Fibroblast of lung (primary cell): ENCODE measurements at regions not wholly inside any gene's neighbourhood (a gene's known extent, or its start where the extent isn't known, plus 50 kb on each side); places are given as distances from the start of the nearest gene placed in this dataset.

Source experiments
- CTCF ChIP-seq, 2 donors: IDR thresholded peaks in 1 of 2; conservative IDR thresholded peaks in 1 of 2; 1 replicate in 1 of 2; 2 replicates in 1 of 2; pipeline ENCODE4 v1.5.1; 2011 to 2012; ENCODE audit warnings: low read length in 2 of 2, control low read depth in 1 of 2, inconsistent platforms in 1 of 2, low read depth in 1 of 2, mild to moderate bottlenecking in 1 of 2
- EZH2 ChIP-seq: IDR thresholded peaks from 2 replicates; pipeline ENCODE4 v1.5.1; 2012; ENCODE audit warnings: low read length, control low read depth, mild to moderate bottlenecking; ENCODE audit errors: missing control alignments

GRCh38 chr6:105459049-105459448 is 56.2 kb upstream of the PREP start:
- TF ChIP-seq CTCF (conservative IDR thresholded peaks at IDR 0.05 in 1 of 2, IDR thresholded peaks at IDR 0.05 in 1 of 2; ENCODE audit: low read depth in 1 of 2, low read length in 2 of 2) (no peak), EZH2 (no peak)
